ENCODE measurements at regions not wholly inside any gene's neighbourhood (a gene's known extent, or its start where the extent isn't known, plus 50 kb on each side); places are given as distances from the start of the nearest gene placed in this dataset.
"Not testable (repeated sequence)": the region's sequence is repeated elsewhere in the genome, so short reads cannot be mapped to it uniquely, and the experiment has no call there.

DNA sequence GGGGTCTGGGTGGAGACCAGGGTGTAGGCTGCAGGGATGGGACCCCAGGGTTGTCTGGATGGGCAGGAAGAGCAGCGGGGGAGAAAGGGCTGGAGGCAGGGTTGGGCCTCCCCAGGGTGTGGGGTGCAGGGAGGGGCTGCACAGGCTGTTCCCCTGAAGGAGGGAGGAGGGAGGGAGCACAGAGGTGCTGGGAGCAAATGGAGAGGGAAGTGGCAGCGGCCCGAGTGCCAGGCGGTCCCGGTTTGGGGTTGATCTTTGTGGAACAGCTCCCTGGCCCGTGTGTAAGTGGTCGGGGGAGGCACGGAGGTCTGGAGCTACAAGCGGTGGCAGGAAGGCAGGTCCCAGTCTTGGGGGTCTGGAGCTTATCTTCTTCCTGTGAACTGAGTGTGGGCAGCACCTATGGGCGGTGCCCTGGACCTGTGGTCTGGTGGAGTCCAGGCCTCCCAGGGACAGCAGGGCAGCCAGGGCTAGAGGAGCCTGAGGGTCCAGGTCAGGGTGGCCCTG is 391.6 kb downstream of the TMEM121 start:
- 86% methylated on average over 10 of the region's 10 CpGs for WGBS
- peaks cover 52% of the 10 kb centered on the region; the same call in 1 of the 2 replicates for H3K9me3 ChIP-seq (ENCODE audit: insufficient read depth, low read depth, low read length)

DNA sequence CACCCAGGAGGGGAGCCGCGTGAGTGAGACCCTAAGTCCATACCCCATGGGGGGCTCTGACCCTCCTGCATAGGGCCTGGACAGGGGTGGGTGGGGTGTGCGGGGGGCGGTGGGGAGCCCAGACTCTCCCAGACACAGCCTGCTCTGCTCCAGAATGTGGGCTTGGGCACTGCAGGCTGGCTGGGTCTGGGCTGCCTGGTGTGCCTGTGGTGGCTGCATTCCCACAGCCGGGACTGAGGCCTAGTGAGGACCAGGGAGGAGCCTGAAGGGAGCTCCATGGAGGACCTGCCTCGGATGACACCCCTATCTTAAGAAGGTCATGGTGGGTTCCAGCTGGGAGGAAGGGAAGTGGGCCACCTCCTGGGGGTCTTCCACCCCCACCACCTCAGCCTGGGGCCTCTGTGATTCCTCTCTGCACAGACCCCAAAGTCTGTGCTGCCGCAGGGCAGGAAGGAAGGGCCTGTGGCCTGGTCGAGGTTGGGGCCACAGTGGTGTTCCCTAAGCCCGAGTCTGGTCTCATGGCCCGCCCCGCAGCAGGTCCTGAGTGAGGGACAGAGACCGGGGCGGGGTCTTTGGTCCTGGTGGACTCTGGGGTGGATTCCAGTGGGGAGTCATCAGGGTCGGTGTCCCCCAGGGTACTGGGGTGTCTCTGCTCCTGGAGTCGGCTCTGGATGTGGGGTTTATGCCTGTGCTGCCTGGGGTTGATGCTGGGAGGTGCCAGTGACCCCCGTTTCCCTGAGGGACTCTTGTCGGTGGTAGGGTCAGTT is 392.3 kb downstream of the TMEM121 start:
- Histone ChIP-seq H3K9ac (ENCODE audit: low read depth, low read length) (no peak overlapping the region), H3K27ac (ENCODE audit: low read depth, low read length) (no peak overlapping the region), H3K27me3 (ENCODE audit: insufficient read depth, low read length) (no peaks in the 10 kb centered on the region), H3K4me1 (ENCODE audit: insufficient read depth, low read length) (no peaks in the 10 kb centered on the region), H3K4me3 (ENCODE audit: low read length) (no peak overlapping the region), H3K36me3 (ENCODE audit: insufficient read depth, low read length) (no peaks in the 10 kb centered on the region), H3K9me3 (ENCODE audit: insufficient read depth, low read depth, low read length) (peaks cover 56% of the 10 kb centered on the region; the same call in 1 of the 2 replicates)
- 76% methylated on average over 16 of the region's 17 CpGs for WGBS

More for the DNA sequence above, 391.6 kb downstream of the TMEM121 start:
- Histone ChIP-seq H3K4me1 (ENCODE audit: insufficient read depth, low read length) (no peaks in the 10 kb centered on the region), H3K27me3 (ENCODE audit: insufficient read depth, low read length) (no peaks in the 10 kb centered on the region), H3K4me3 (ENCODE audit: low read length) (no peak overlapping the region), H3K9ac (ENCODE audit: low read depth, low read length) (no peak overlapping the region), H3K27ac (ENCODE audit: low read depth, low read length) (no peak overlapping the region), H3K36me3 (ENCODE audit: insufficient read depth, low read length) (no peaks in the 10 kb centered on the region)

- Histone ChIP-seq H3K36me3 (ENCODE audit: insufficient read depth, low read length) (no peaks in the 10 kb centered on the region), H3K4me3 (ENCODE audit: low read length) (no peak overlapping the region)
- WGBS = 88% methylated on average over 21 of the region's 21 CpGs
These were observed 393.2 kb downstream of the TMEM121 start for GRCh38 chr14:105919458-105920150.

GRCh38 chr14:105920151-105920700 is 393.8 kb downstream of the TMEM121 start:
- not testable (repeated sequence) for H3K36me3 ChIP-seq (ENCODE audit: insufficient read depth, low read length); H3K27ac ChIP-seq (ENCODE audit: low read depth, low read length); H3K4me1 ChIP-seq (ENCODE audit: insufficient read depth, low read length); H3K9ac ChIP-seq (ENCODE audit: low read depth, low read length); H3K4me3 ChIP-seq (ENCODE audit: low read length); H3K27me3 ChIP-seq (ENCODE audit: insufficient read depth, low read length)
- peaks cover 64% of the 10 kb centered on the region for H3K9me3 ChIP-seq (ENCODE audit: insufficient read depth, low read depth, low read length)
- WGBS = 71% methylated on average over 11 of the region's 11 CpGs

More at GRCh38 chr14:105919458-105920150, 393.2 kb downstream of the TMEM121 start:
- no peak overlapping the region for H3K27ac ChIP-seq (ENCODE audit: low read depth, low read length)
- peaks cover 62% of the 10 kb centered on the region for H3K9me3 ChIP-seq (ENCODE audit: insufficient read depth, low read depth, low read length)
- no peak overlapping the region for H3K9ac ChIP-seq (ENCODE audit: low read depth, low read length)
- H3K4me1 ChIP-seq (ENCODE audit: insufficient read depth, low read length) = no peaks in the 10 kb centered on the region
- H3K27me3 ChIP-seq (ENCODE audit: insufficient read depth, low read length) = no peaks in the 10 kb centered on the region

DNA sequence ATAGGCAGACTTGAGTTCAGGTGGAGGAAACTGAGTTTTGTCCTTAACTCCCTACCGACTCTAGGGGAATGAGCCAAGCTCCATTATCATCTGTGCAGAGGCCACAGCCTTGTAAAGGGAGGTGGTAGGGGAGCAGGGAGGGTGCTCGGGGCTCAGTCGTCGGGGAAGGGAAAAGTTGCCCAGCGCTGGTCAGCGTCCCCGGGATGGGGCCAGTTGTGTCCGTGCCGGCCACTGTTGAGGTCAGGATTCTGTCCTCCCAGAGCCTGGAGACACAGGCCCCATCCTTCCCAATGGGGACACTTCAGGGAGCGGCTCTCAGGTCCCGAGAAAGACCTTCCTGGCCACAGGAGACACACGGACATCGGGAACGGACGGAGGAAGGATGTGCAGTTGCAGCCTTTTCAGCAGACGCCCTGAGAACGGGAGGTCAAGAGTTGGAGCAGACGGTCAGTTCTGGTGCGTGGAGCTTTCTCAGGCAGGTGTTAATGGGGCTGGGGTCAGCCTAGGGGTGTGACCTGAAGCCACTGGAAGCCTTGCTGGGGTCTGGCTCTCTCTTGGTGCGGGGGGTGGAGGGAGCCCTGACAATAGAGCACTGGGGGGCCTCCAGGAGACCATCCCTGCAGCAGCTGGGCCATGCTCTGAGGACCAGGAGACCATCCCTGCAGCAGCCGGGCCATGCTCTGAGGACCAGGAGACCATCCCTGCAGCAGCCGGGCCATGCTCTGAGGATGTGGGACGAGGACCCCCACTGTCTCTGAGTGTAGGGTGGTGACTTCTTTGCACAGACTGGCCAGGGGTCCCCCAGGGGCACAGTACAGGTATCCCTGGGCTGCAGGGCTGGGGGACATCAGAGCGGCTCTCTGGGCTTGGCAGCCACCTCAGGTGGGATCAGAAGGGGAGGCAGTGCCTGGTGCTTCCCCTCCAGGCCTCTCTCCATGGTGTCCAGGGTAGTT is 394.7 kb downstream of the TMEM121 start:
- H3K36me3 ChIP-seq (ENCODE audit: insufficient read depth, low read length); H3K9ac ChIP-seq (ENCODE audit: low read depth, low read length); H3K4me3 ChIP-seq (ENCODE audit: low read length); H3K27ac ChIP-seq (ENCODE audit: low read depth, low read length); H3K27me3 ChIP-seq (ENCODE audit: insufficient read depth, low read length); H3K4me1 ChIP-seq (ENCODE audit: insufficient read depth, low read length): not testable (repeated sequence)
- WGBS = 87% methylated on average over 23 of the region's 24 CpGs
- H3K9me3 ChIP-seq (ENCODE audit: insufficient read depth, low read depth, low read length) = peaks cover 70% of the 10 kb centered on the region

- WGBS = 55% methylated on average over 4 of the region's 4 CpGs
- not testable (repeated sequence) for H3K27me3 ChIP-seq (ENCODE audit: insufficient read depth, low read length); H3K4me3 ChIP-seq (ENCODE audit: low read length); H3K27ac ChIP-seq (ENCODE audit: low read depth, low read length); H3K36me3 ChIP-seq (ENCODE audit: insufficient read depth, low read length); H3K9ac ChIP-seq (ENCODE audit: low read depth, low read length); H3K4me1 ChIP-seq (ENCODE audit: insufficient read depth, low read length)
- H3K9me3 ChIP-seq (ENCODE audit: insufficient read depth, low read depth, low read length) = peaks cover 69% of the 10 kb centered on the region
These were observed 395.4 kb downstream of the TMEM121 start for GRCh38 chr14:105921781-105922180.

GRCh38 chr14:105923520-105924191 is 397.3 kb downstream of the TMEM121 start:
- H3K27me3 ChIP-seq (ENCODE audit: insufficient read depth, low read length); H3K4me1 ChIP-seq (ENCODE audit: insufficient read depth, low read length); H3K9ac ChIP-seq (ENCODE audit: low read depth, low read length); H3K36me3 ChIP-seq (ENCODE audit: insufficient read depth, low read length); H3K27ac ChIP-seq (ENCODE audit: low read depth, low read length); H3K4me3 ChIP-seq (ENCODE audit: low read length): not testable (repeated sequence)
- 13% methylated on average over 1 of the region's 1 CpG for WGBS
- H3K9me3 ChIP-seq (ENCODE audit: insufficient read depth, low read depth, low read length) = peaks cover 72% of the 10 kb centered on the region

- H3K36me3 ChIP-seq (ENCODE audit: insufficient read depth, low read length) = no peaks in the 10 kb centered on the region
- H3K9me3 ChIP-seq (ENCODE audit: insufficient read depth, low read depth, low read length) = peaks cover 74% of the 10 kb centered on the region
- H3K27ac ChIP-seq (ENCODE audit: low read depth, low read length) = no peak overlapping the region
- no peaks in the 10 kb centered on the region for H3K4me1 ChIP-seq (ENCODE audit: insufficient read depth, low read length)
- H3K9ac ChIP-seq (ENCODE audit: low read depth, low read length) = no peak overlapping the region
- 87% methylated on average over 13 of the region's 13 CpGs for WGBS
- no peak overlapping the region for H3K4me3 ChIP-seq (ENCODE audit: low read length)
- no peaks in the 10 kb centered on the region for H3K27me3 ChIP-seq (ENCODE audit: insufficient read depth, low read length)
These were observed 398.7 kb downstream of the TMEM121 start for GRCh38 chr14:105924951-105925591.

- peaks cover 77% of the 10 kb centered on the region for H3K9me3 ChIP-seq (ENCODE audit: insufficient read depth, low read depth, low read length)
- H3K4me3 ChIP-seq (ENCODE audit: low read length) = no peak overlapping the region
- no peaks in the 10 kb centered on the region for H3K4me1 ChIP-seq (ENCODE audit: insufficient read depth, low read length)
- H3K36me3 ChIP-seq (ENCODE audit: insufficient read depth, low read length) = no peaks in the 10 kb centered on the region
- no peaks in the 10 kb centered on the region for H3K27me3 ChIP-seq (ENCODE audit: insufficient read depth, low read length)
- no peak overlapping the region for H3K9ac ChIP-seq (ENCODE audit: low read depth, low read length)
- H3K27ac ChIP-seq (ENCODE audit: low read depth, low read length) = no peak overlapping the region
- WGBS = 83% methylated on average over 16 of the region's 18 CpGs
These were observed 399.4 kb downstream of the TMEM121 start for GRCh38 chr14:105925615-105926372.

Data from HUES64 (cell line).